H1 (cell line): ENCODE measurements at regions not wholly inside any gene's neighbourhood (a gene's known extent, or its start where the extent isn't known, plus 50 kb on each side); places are given as distances from the start of the nearest gene placed in this dataset.

Experiments
- BACH1 ChIP-seq: IDR thresholded peaks from 2 replicates; pipeline ENCODE4 v1.6.1; 2012; ENCODE audit warnings: low read length, improper control_type of control experiment
- EZH2 ChIP-seq: fragments of 200-600 bp; sonication (generic); IDR thresholded peaks from 2 replicates; pipeline ENCODE4 v1.7.1; 2012; ENCODE audit warnings: low read depth, mild to moderate bottlenecking, moderate library complexity, low read length, inconsistent platforms; ENCODE audit not compliant: severe bottlenecking
- RBBP5 ChIP-seq: IDR thresholded peaks from 2 replicates; pipeline ENCODE4 v1.7.1; 2012; ENCODE audit warnings: low read depth, mild to moderate bottlenecking, inconsistent platforms, low read length, moderate library complexity, borderline replicate concordance
- RFX5 ChIP-seq: IDR thresholded peaks from 2 replicates; pipeline ENCODE4 v1.6.1; 2011; ENCODE audit warnings: low read depth, low read length, improper control_type of control experiment, borderline replicate concordance
- SIN3A ChIP-seq, 2 experiments: IDR thresholded peaks in 1 of 2; conservative IDR thresholded peaks in 1 of 2; 2 replicates each; pipeline ENCODE4 v1.6.1; 2011 to 2012; ENCODE audit warnings: low read length in 2 of 2, improper control_type of control experiment in 1 of 2, low read depth in 1 of 2, mild to moderate bottlenecking in 1 of 2
- SIRT6 ChIP-seq: IDR thresholded peaks from one replicate; pipeline ENCODE4 v1.7.1; 2012; ENCODE audit warnings: low read length, inconsistent platforms
- TF ChIP-seq, protein P1 (sequence below): IDR thresholded peaks from 2 replicates; pipeline ENCODE4 v1.6.1; 2011; ENCODE audit warnings: low read depth, mild to moderate bottlenecking, low read length; ENCODE audit not compliant: insufficient read depth

DNA sequence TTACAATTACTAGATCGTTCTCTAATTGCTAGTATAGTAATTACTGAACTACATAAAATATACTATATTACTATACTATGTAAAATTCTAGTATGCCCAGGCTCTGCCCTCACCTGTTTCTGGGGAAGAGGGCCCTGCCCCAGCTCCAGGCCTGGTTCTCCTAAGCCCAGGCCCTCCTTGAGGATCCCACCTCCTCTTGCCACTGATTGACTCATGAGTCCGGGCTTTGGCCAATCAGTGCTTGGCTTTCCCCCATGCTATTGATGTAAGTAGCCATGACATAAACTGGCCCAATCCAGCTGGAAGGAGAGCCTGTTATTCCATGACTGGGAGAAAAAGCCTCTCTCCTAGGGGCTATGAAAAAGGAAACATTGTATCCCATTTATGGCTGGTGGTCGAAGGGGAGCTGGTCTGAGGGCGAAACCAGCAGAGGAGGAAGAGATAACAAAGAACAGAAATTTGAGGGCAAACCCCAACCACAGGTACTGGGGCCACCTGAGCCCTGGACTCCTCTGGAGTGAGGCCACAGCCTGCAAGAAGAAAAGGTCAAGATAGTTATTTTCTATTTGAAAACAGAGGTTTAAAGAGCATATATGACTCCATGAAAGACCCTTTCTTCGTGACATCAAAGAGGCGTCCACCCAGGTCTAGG is 129.3 kb upstream of the CD93 start (continued):
- TF ChIP-seq BACH1 (no peak), RBBP5 (no peak), SIRT6 (no peak), RFX5 (no peak), SIN3A (conservative IDR thresholded peaks at IDR 0.05 in 1 of 2, IDR thresholded peaks at IDR 0.05 in 1 of 2; ENCODE audit: low read depth in 1 of 2, low read length in 2 of 2) (no peak), EZH2 (no peak)
- TF ChIP-seq, protein P1, sequence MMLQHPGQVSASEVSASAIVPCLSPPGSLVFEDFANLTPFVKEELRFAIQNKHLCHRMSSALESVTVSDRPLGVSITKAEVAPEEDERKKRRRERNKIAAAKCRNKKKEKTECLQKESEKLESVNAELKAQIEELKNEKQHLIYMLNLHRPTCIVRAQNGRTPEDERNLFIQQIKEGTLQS: no peak
